Upper lobe of right lung (tissue), 1 donor: ENCODE measurements at regions not wholly inside any gene's neighbourhood (a gene's known extent, or its start where the extent isn't known, plus 50 kb on each side); places are given as distances from the start of the nearest gene placed in this dataset.

ENCODE experiments used
- ATAC-seq: fragments of 200-7000 bp; cut with Tn5 transposase; one replicate; pipeline ENCODE4 v1.9.1; 2020; ENCODE audit warnings: mild to moderate bottlenecking, moderate library complexity
- DNase-seq: peaks from one replicate; pipeline ENCODE4 v3.0.0-alpha.2; 2020
- H3K27ac ChIP-seq: fragments of 200-600 bp; one replicate; pipeline ENCODE4 v1.8.0; 2022
- H3K27me3 ChIP-seq: fragments of 200-600 bp; one replicate; pipeline ENCODE4 v1.8.0; 2022; ENCODE audit warnings: mild to moderate bottlenecking
- H3K36me3 ChIP-seq: fragments of 200-600 bp; one replicate; pipeline ENCODE4 v1.8.0; 2022
- H3K4me1 ChIP-seq: fragments of 200-600 bp; one replicate; pipeline ENCODE4 v1.8.0; 2022
- H3K4me3 ChIP-seq: fragments of 200-600 bp; one replicate; pipeline ENCODE4 v1.8.0; 2022; ENCODE audit warnings: mild to moderate bottlenecking
- H3K9me3 ChIP-seq: fragments of 200-600 bp; one replicate; pipeline ENCODE4 v1.8.0; 2022
- intact Hi-C: fragments of 100-400 bp; cut with DNase I; formaldehyde crosslinking; loops from one replicate; pipeline ENCODE4 v1.11.0; 2022
- TF ChIP-seq, protein P1 (sequence below): fragments of 200-600 bp; IDR thresholded peaks from one replicate; pipeline ENCODE4 v1.8.0; 2022; ENCODE audit warnings: antibody characterized with exemption
- donor health status: DM: no; HTN: yes; CAD: no; lungs with severe emphysema.

DNA sequence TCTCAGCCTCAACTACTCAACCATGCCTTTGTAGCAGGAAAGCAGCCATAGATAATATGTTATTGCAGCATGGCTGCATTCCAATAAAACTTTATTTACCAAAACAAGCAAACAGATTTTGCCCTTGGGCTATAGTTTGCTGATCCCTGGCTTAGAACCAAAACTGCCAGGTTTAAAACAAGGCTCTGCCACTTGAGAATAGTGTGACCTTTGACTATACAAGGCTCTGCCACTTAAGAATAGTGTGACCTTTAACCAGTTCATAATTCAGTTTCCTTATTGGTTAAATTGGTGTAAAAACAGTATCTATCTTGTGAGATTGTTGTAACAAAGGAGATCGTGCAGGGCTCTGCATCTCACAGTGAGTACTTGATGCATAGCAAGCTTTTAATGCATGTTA is 217.3 kb upstream of the MTNR1B start:
- Histone ChIP-seq H3K27me3 (no peaks in the 10 kb centered on the region), H3K4me3 (no peak overlapping the region), H3K9me3 (no peaks in the 10 kb centered on the region), H3K36me3 (no peaks in the 10 kb centered on the region), H3K27ac (no peak overlapping the region), H3K4me1 (no peaks in the 10 kb centered on the region)
- DNase-seq (no peak), ATAC-seq (no peak)
- intact Hi-C loops: no loop called here
- TF ChIP-seq, protein P1, sequence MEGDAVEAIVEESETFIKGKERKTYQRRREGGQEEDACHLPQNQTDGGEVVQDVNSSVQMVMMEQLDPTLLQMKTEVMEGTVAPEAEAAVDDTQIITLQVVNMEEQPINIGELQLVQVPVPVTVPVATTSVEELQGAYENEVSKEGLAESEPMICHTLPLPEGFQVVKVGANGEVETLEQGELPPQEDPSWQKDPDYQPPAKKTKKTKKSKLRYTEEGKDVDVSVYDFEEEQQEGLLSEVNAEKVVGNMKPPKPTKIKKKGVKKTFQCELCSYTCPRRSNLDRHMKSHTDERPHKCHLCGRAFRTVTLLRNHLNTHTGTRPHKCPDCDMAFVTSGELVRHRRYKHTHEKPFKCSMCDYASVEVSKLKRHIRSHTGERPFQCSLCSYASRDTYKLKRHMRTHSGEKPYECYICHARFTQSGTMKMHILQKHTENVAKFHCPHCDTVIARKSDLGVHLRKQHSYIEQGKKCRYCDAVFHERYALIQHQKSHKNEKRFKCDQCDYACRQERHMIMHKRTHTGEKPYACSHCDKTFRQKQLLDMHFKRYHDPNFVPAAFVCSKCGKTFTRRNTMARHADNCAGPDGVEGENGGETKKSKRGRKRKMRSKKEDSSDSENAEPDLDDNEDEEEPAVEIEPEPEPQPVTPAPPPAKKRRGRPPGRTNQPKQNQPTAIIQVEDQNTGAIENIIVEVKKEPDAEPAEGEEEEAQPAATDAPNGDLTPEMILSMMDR: no peak

GRCh38 chr11:92753161-92753560 is 216.3 kb upstream of the MTNR1B start:
- Histone ChIP-seq H3K36me3 (no peaks in the 10 kb centered on the region), H3K27me3 (no peaks in the 10 kb centered on the region), H3K9me3 (no peaks in the 10 kb centered on the region), H3K4me3 (no peak overlapping the region), H3K4me1 (no peaks in the 10 kb centered on the region), H3K27ac (no peak overlapping the region)
- no peak for ATAC-seq
- intact Hi-C loops: no loop called here
- no peak for DNase-seq
- TF ChIP-seq, protein P1: no peak

- no peaks in the 10 kb centered on the region for H3K9me3 ChIP-seq
- no peaks in the 10 kb centered on the region for H3K36me3 ChIP-seq
- no peak for ATAC-seq
- no peak for DNase-seq
- no peak overlapping the region for H3K4me3 ChIP-seq
- no peak overlapping the region for H3K27ac ChIP-seq
- no peaks in the 10 kb centered on the region for H3K27me3 ChIP-seq
- no peaks in the 10 kb centered on the region for H3K4me1 ChIP-seq
- intact Hi-C loops: no loop called here
- TF ChIP-seq, protein P1: no peak
These were observed 211.1 kb upstream of the MTNR1B start for GRCh38 chr11:92758241-92758780.

DNA sequence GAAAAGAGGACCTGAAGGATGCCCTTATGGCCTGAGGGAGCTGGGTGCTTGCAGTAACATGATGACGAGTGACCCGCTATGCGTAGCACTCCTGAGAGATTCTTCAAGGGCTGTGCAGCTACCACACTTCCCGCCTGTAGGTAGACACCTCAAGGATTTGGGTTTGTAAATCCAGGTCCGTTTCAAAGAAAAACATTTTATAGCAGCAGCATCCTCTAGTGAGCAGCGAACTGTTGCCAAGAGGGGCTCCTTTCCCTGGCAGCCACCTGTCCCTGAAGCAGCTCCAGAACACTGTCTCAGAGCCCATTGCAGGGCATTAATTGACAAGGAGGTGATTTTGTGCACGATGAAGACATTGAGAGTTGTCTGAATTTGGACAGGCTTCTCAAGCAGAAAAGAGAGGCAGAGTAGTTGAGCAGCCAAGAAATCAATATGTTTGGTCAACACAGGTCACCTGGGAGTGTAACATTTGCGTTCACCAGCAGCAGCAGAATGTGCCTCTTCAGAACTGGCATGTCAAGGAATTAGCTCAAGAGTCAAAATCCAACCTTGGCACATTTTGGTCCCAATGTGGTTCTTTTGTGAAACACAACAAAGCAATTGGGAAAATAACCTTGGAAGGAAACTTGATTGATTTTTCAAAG is 209.8 kb upstream of the MTNR1B start:
- Histone ChIP-seq H3K27ac (no peak overlapping the region), H3K4me3 (no peak overlapping the region), H3K36me3 (no peaks in the 10 kb centered on the region), H3K9me3 (no peaks in the 10 kb centered on the region), H3K4me1 (no peaks in the 10 kb centered on the region), H3K27me3 (no peaks in the 10 kb centered on the region)
- ATAC-seq: no peak
- intact Hi-C loops: no loop called here
- no peak for DNase-seq
- TF ChIP-seq, protein P1: no peak

DNA sequence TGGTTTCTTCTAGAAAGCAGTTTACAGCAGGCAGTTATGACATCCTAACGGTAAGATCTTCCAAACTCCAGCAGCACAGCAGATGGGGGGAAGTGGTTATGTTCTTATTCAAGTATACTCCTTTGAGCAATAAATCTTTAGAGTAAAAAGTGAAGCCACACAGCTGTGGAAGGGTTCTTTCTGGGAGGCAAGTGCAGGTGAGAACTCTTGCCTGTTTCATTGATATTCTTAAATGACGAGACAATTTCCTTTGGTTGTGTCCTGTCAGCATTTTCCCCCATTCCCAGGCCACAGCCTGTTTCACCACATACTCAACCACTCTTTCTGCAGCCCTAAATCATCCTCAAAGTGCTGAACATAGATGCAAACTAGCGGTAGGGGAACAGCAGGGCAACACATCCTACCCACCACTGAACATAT is 207.3 kb upstream of the MTNR1B start:
- Histone ChIP-seq H3K36me3 (no peaks in the 10 kb centered on the region), H3K4me1 (no peaks in the 10 kb centered on the region), H3K27me3 (no peaks in the 10 kb centered on the region), H3K9me3 (no peaks in the 10 kb centered on the region), H3K27ac (no peak overlapping the region), H3K4me3 (no peak overlapping the region)
- ATAC-seq (no peak), DNase-seq (no peak)
- TF ChIP-seq, protein P1: no peak
- intact Hi-C loops: no loop called here
